ENCODE measurements at regions not wholly inside any gene's neighbourhood (a gene's known extent, or its start where the extent isn't known, plus 50 kb on each side); places are given as distances from the start of the nearest gene placed in this dataset.

GRCh38 chr6:41429506-41430504, 94.4 kb downstream of the NCR2 start:
- DNase-seq (ENCODE audit: low spot score) = no peak

- peak; percentile 23 for DNase-seq (ENCODE audit: low spot score)
Measured at GRCh38 chr6:41430875-41431274, 95.5 kb downstream of the NCR2 start.

GRCh38 chr6:41432280-41432679, 96.9 kb downstream of the NCR2 start:
- no peak for DNase-seq (ENCODE audit: low spot score)

GRCh38 chr6:41434803-41435481, 99.5 kb downstream of the NCR2 start:
- no peak for DNase-seq (ENCODE audit: low spot score)

GRCh38 chr6:41437604-41438003, 102.2 kb downstream of the NCR2 start:
- no peak for DNase-seq (ENCODE audit: low spot score)

- DNase-seq (ENCODE audit: low spot score) = no peak
Measured at GRCh38 chr6:41438746-41439145, 103.3 kb downstream of the NCR2 start.

GRCh38 chr6:41439524-41440418, 104.4 kb downstream of the NCR2 start:
- no peak for DNase-seq (ENCODE audit: low spot score)

- DNase-seq (ENCODE audit: low spot score) = no peak
Measured at GRCh38 chr6:41440958-41441357, 105.2 kb upstream of the FOXP4 start.

- no peak for DNase-seq (ENCODE audit: low spot score)
Measured at GRCh38 chr6:41441598-41442351, 104.4 kb upstream of the FOXP4 start.

- no peak for DNase-seq (ENCODE audit: low spot score)
Measured at GRCh38 chr6:41442352-41442672, 103.9 kb upstream of the FOXP4 start.

GRCh38 chr6:41442800-41443501, 103.2 kb upstream of the FOXP4 start:
- no peak for DNase-seq (ENCODE audit: low spot score)

GRCh38 chr6:41443616-41444525, 102.3 kb upstream of the FOXP4 start:
- no peak for DNase-seq (ENCODE audit: low spot score)

- no peak for DNase-seq (ENCODE audit: low spot score)
Measured at GRCh38 chr6:41445261-41445660, 100.9 kb upstream of the FOXP4 start.

- no peak for DNase-seq (ENCODE audit: low spot score)
Measured at GRCh38 chr6:41446132-41446531, 100.0 kb upstream of the FOXP4 start.

GRCh38 chr6:41446907-41447545, 99.2 kb upstream of the FOXP4 start:
- no peak for DNase-seq (ENCODE audit: low spot score)

- DNase-seq (ENCODE audit: low spot score) = no peak
Measured at GRCh38 chr6:41448256-41448655, 97.9 kb upstream of the FOXP4 start.

- peak; percentile 63 for DNase-seq (ENCODE audit: low spot score)
Measured at GRCh38 chr6:41449399-41450245, 96.6 kb upstream of the FOXP4 start.

- DNase-seq (ENCODE audit: low spot score) = no peak
Measured at GRCh38 chr6:41450581-41450980, 95.6 kb upstream of the FOXP4 start.

All from LoVo (cell line).